HepG2 (cell line): ENCODE measurements at regions not wholly inside any gene's neighbourhood (a gene's known extent, or its start where the extent isn't known, plus 50 kb on each side); places are given as distances from the start of the nearest gene placed in this dataset.

Experiments used
- BRD4 ChIP-seq: sonication (generic); formaldehyde crosslinking; IDR thresholded peaks from 2 replicates; pipeline ENCODE4 v1.4.0; 2020; ENCODE audit warnings: missing genetic modification reagents
- FOXA1 ChIP-seq, 2 experiments: fragments of 450-650 bp in 1 of 2; sonication (generic) in 1 of 2; formaldehyde crosslinking in 1 of 2; IDR thresholded peaks; 2 replicates each; pipeline versions ENCODE4 v1.4.0 to v1.6.1; 2016 to 2020; ENCODE audit warnings: missing genetic modification reagents in 1 of 2
- JUNB ChIP-seq: sonication (generic); formaldehyde crosslinking; IDR thresholded peaks from 2 replicates; pipeline ENCODE4 v1.8.0; 2022; ENCODE audit warnings: missing genetic modification reagents, mild to moderate bottlenecking, borderline replicate concordance
- MNT ChIP-seq: fragments of 450-650 bp; IDR thresholded peaks from 2 replicates; pipeline ENCODE4 v1.6.1; 2016
- MYC ChIP-seq: sonication (generic); formaldehyde crosslinking; IDR thresholded peaks from 2 replicates; pipeline ENCODE4 v1.9.0; 2021; ENCODE audit warnings: missing genetic modification reagents, borderline replicate concordance
- NCOA1 ChIP-seq: sonication (generic); formaldehyde crosslinking; IDR thresholded peaks from 2 replicates; pipeline ENCODE4 v1.9.0; 2021; ENCODE audit warnings: missing genetic modification reagents
- NFE2L2 ChIP-seq: fragments of 150-350 bp; IDR thresholded peaks from 2 replicates; pipeline ENCODE4 v1.6.1; 2014; ENCODE audit warnings: low read length
- POLR2AphosphoS5 ChIP-seq: IDR thresholded peaks from 2 replicates; pipeline ENCODE4 v1.6.1; 2012; ENCODE audit warnings: low read depth, low read length
- PPARG ChIP-seq: conservative IDR thresholded peaks from 2 replicates; pipeline ENCODE4 v1.6.1; 2016; ENCODE audit warnings: missing biosample characterization, missing genetic modification reagents
- TFAP4 ChIP-seq: sonication (generic); IDR thresholded peaks from 2 replicates; pipeline ENCODE4 v1.6.1; 2016; ENCODE audit warnings: low read depth, borderline replicate concordance
- ZNF441 ChIP-seq: sonication (generic); formaldehyde crosslinking; IDR thresholded peaks from 2 replicates; pipeline ENCODE4 v1.7.0; 2021; ENCODE audit warnings: missing genetic modification reagents, borderline replicate concordance
- ZNF512 ChIP-seq: sonication (generic); formaldehyde crosslinking; IDR thresholded peaks from 2 replicates; pipeline ENCODE4 v1.4.0; 2020; ENCODE audit warnings: mild to moderate bottlenecking, missing genetic modification reagents
- ZNF589 ChIP-seq: sonication (generic); formaldehyde crosslinking; conservative IDR thresholded peaks from 2 replicates; pipeline ENCODE4 v1.8.0; 2022; ENCODE audit warnings: mild to moderate bottlenecking, moderate library complexity, missing genetic modification reagents

- TF ChIP-seq ZNF589 (CRISPR knock-in tag) (no peak), NFE2L2 (no peak), NCOA1 (CRISPR knock-in tag) (no peak), JUNB (CRISPR knock-in tag) (no peak), MNT (no peak), ZNF441 (CRISPR knock-in tag) (no peak), MYC (CRISPR knock-in tag) (no peak), TFAP4 (no peak), BRD4 (CRISPR knock-in tag) (no peak), PPARG (CRISPR knock-in tag) (no peak), POLR2AphosphoS5 (no peak), ZNF512 (CRISPR knock-in tag) (no peak), FOXA1 (IDR thresholded peaks at IDR 0.05) (no peak), FOXA1 (CRISPR knock-in tag; IDR thresholded peaks at IDR 0.05) (no peak)
These were observed 384.8 kb upstream of the PKDCC start for GRCh38 chr2:41663056-41663455.
